ENCODE measurements at regions not wholly inside any gene's neighbourhood (a gene's known extent, or its start where the extent isn't known, plus 50 kb on each side); places are given as distances from the start of the nearest gene placed in this dataset.

GRCh38 chr7:52413051-52413450 is 622.4 kb upstream of the POM121L12 start:
- Histone ChIP-seq H3K56ac (ENCODE audit: extremely low read depth, insufficient read depth, low read length) (no peak overlapping the region), H2AK5ac (ENCODE audit: low read depth, low read length) (no peak overlapping the region), H3K79me1 (ENCODE audit: low read depth in 1 of 2, low read length in 2 of 2) (no peaks in the 10 kb centered on the region), H2AK9ac (replicated peaks; ENCODE audit: low read depth, low read length, poor library complexity) (no peak overlapping the region), H3K14ac (replicated peaks; ENCODE audit: low read depth, low read length) (no peak overlapping the region), H2BK20ac (ENCODE audit: low read depth, low read length) (no peak overlapping the region), H3K27ac (ENCODE audit: insufficient read depth, low read length) (no peak overlapping the region), H3K4me1 (ENCODE audit: control insufficient read depth, insufficient read depth, low read length) (no peaks in the 10 kb centered on the region), H2BK120ac (ENCODE audit: low read depth, low read length) (no peak overlapping the region), H2BK5ac (ENCODE audit: low read depth, low read length, poor library complexity, severe bottlenecking) (no peak overlapping the region), H3K4me2 (ENCODE audit: low read depth, low read length) (no peak overlapping the region), H3K9me1 (ENCODE audit: insufficient read depth, low read length) (no peaks in the 10 kb centered on the region), H3K36me3 (ENCODE audit: control insufficient read depth, insufficient read depth, low read length) (no peaks in the 10 kb centered on the region), H3K9me3 (ENCODE audit: control insufficient read depth, insufficient read depth, low read length) (peaks cover 8% of the 10 kb centered on the region), H3K4me3 (ENCODE audit: insufficient read depth, low read depth, low read length) (no peak overlapping the region), H4K20me1 (ENCODE audit: insufficient read depth, low read length) (no peaks in the 10 kb centered on the region), H3K4ac (ENCODE audit: low read depth, low read length) (no peak overlapping the region), H3K27me3 (ENCODE audit: control insufficient read depth, insufficient read depth, low read length) (no peaks in the 10 kb centered on the region), H3K23ac (ENCODE audit: low read depth, low read length) (no peak overlapping the region), H2AFZ (replicated peaks; ENCODE audit: low read length, poor library complexity) (no peak overlapping the region), H3K18ac (ENCODE audit: low read depth, low read length) (no peak overlapping the region), H4K5ac (ENCODE audit: low read depth, low read length) (no peak overlapping the region), H4K8ac (ENCODE audit: low read depth in 2 of 2, low read length in 2 of 2) (no peak overlapping the region), H3K9ac (ENCODE audit: low read depth, low read length) (no peak overlapping the region), H4K91ac (ENCODE audit: insufficient read depth, low read depth, low read length) (no peak overlapping the region), H2BK15ac (ENCODE audit: low read depth, low read length) (no peak overlapping the region)
- no TSS peak for BruUV-seq (replicated peaks)
- 10 to 100% methylated on average over 1 to 2 of the region's 5 CpGs for WGBS, 2 experiments (ENCODE audit: extremely low coverage in 2 of 2, insufficient read length in 1 of 2)
- in situ Hi-C loops (cut with MboI; ENCODE audit: low sequenced_read_pairs) = no loop called here
- ATAC-seq (ENCODE audit: low read depth) (no peak), DNase-seq (no peak)
- ChIA-PET POLR2A (ENCODE audit: unreplicated experiment) (no interaction called here), CTCF (no interaction called here)
- dilution Hi-C loops (cut with HindIII; ENCODE audit: low sequenced_read_pairs, unreplicated experiment) = no loop called here
- intact Hi-C loops (cut with micrococcal nuclease) = no loop called here
- TF ChIP-seq CTCF (conservative IDR thresholded peaks at IDR 0.05; ENCODE audit: low read depth, low read length) = no peak
- no peak for TF ChIP-seq RCOR1 (IDR thresholded peaks at IDR 0.05; ENCODE audit: insufficient replicate concordance, low read length)
- TF ChIP-seq CEBPB (IDR thresholded peaks at IDR 0.05; ENCODE audit: low read depth, low read length) = no peak
- TF ChIP-seq MXI1 (IDR thresholded peaks at IDR 0.05; ENCODE audit: borderline replicate concordance, low read depth, low read length) = no peak
- no peak for TF ChIP-seq POLR2A (IDR thresholded peaks at IDR 0.05; ENCODE audit: low read depth, low read length)
- TF ChIP-seq FOS (IDR thresholded peaks at IDR 0.05; ENCODE audit: low read depth, low read length) = no peak
- TF ChIP-seq ELK1 (IDR thresholded peaks at IDR 0.05; ENCODE audit: borderline replicate concordance, low read depth, low read length) = no peak
- no peak for TF ChIP-seq RAD21 (IDR thresholded peaks at IDR 0.05; ENCODE audit: low read length)
- TF ChIP-seq SMC3 (IDR thresholded peaks at IDR 0.05; ENCODE audit: low read depth, low read length) = no peak
- no peak for TF ChIP-seq CHD1 (IDR thresholded peaks at IDR 0.05; ENCODE audit: low read depth, low read length)
